Mammary epithelial cell (primary cell): ENCODE measurements at regions not wholly inside any gene's neighbourhood (a gene's known extent, or its start where the extent isn't known, plus 50 kb on each side); places are given as distances from the start of the nearest gene placed in this dataset.

Source experiments
- EZH2 ChIP-seq: IDR thresholded peaks from 2 replicates; pipeline ENCODE4 v1.6.1; 2012; ENCODE audit warnings: low read length, inconsistent platforms, borderline replicate concordance
- TF ChIP-seq, protein P1 (sequence below), 2 donors: IDR thresholded peaks in 1 of 2; conservative IDR thresholded peaks in 1 of 2; 2 replicates each; pipeline ENCODE4 v1.5.1; 2011 to 2012; ENCODE audit warnings: inconsistent platforms in 2 of 2, low read length in 2 of 2, mild to moderate bottlenecking in 2 of 2, control low read depth in 1 of 2, low read depth in 1 of 2; ENCODE audit not compliant: insufficient read depth in 1 of 2; ENCODE audit errors: extremely low read depth in 1 of 2

- TF ChIP-seq, protein P1, sequence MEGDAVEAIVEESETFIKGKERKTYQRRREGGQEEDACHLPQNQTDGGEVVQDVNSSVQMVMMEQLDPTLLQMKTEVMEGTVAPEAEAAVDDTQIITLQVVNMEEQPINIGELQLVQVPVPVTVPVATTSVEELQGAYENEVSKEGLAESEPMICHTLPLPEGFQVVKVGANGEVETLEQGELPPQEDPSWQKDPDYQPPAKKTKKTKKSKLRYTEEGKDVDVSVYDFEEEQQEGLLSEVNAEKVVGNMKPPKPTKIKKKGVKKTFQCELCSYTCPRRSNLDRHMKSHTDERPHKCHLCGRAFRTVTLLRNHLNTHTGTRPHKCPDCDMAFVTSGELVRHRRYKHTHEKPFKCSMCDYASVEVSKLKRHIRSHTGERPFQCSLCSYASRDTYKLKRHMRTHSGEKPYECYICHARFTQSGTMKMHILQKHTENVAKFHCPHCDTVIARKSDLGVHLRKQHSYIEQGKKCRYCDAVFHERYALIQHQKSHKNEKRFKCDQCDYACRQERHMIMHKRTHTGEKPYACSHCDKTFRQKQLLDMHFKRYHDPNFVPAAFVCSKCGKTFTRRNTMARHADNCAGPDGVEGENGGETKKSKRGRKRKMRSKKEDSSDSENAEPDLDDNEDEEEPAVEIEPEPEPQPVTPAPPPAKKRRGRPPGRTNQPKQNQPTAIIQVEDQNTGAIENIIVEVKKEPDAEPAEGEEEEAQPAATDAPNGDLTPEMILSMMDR (conservative IDR thresholded peaks at IDR 0.05 in 1 of 2, IDR thresholded peaks at IDR 0.05 in 1 of 2; ENCODE audit: extremely low read depth in 1 of 2, insufficient read depth in 1 of 2, low read depth in 1 of 2, low read length in 2 of 2) = no peak
- no peak for TF ChIP-seq EZH2
Observed at GRCh38 chr5:122599000-122599399, 175.9 kb upstream of the SNX2 start.
